GM18873 (cell line): ENCODE measurements at regions not wholly inside any gene's neighbourhood (a gene's known extent, or its start where the extent isn't known, plus 50 kb on each side); places are given as distances from the start of the nearest gene placed in this dataset.
"Not testable (repeated sequence)": the region's sequence is repeated elsewhere in the genome, so short reads cannot be mapped to it uniquely, and the experiment has no call there.

Source experiments
- ATAC-seq: cut with Tn5 transposase; IDR thresholded peaks from one replicate; pipeline ENCODE4 v1.9.1; 2021; ENCODE audit warnings: mild to moderate bottlenecking, moderate library complexity, moderate number of reproducible peaks; ENCODE audit not compliant: unreplicated experiment, low FRiP score

- ATAC-seq, result no peak
These were observed 868.1 kb upstream of the AUTS2 start for GRCh38 chr7:68730194-68730593.

DNA sequence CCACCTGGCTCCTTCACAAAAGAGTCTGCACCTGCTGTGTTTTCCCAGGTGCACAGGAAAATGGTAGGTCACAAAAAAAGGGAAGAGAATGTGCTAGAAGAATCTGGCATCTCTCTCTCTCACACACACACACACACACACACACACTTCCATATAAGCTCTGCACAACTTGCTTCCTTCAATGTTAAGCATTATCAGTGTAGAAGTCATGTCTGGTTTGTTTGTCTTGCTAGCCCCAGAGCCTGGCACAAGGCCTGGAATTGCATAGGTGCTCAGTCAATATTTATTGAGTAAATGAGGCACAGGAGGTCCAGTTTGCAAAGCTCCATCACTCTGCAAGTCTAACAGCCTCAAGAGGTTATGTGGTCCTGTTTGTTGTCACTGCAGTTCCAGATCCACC, 867.3 kb upstream of the AUTS2 start:
- ATAC-seq, result no peak

DNA sequence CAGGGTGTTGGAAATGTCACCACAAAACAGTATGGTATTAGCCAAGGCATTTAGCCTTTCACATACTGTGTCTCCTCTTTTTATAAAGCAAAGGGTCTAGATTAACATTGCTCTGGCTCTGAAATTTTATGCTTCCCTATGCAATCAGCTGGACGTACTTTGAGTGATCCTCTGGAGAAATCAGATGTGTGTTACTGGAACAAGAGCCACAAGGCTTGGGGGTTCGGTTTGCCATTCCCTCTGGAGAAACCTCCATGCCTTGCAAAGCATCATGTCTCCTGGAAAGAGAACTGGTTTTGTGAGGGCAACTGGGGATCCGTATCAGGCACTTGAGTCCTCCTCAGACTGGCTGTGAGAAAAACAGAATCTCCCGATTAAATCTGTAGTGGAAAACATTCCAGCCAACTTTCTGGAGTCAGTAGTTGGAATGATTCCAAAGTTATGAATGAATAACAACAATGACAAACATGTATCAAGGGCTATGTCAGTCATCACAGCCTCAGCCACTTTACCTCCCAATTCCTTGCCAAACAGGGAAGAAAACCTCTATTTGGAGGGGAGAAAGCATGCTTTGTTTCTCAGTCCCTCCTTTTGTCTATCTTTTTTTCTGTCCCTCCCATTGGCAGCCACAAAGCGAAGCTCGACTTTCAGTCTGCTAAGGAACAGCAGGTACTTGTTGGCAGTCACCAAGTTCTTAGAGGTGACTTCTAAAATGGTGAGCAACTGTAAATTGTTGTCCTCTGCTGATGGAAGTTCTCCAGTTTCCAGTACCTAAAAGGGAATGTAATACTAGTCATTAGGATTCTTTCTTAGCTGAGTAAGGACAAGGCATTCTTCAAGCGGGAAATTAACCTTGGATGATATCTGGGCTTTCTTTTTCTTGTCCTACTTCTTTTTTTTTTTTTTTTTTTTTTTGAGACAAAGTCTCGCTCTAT, 864.8 kb upstream of the AUTS2 start:
- no peak for ATAC-seq

GRCh38 chr7:68734431-68734830, 863.8 kb upstream of the AUTS2 start:
- ATAC-seq, result no peak

- ATAC-seq, result no peak
These were observed 859.0 kb upstream of the AUTS2 start for GRCh38 chr7:68739306-68739705.

DNA sequence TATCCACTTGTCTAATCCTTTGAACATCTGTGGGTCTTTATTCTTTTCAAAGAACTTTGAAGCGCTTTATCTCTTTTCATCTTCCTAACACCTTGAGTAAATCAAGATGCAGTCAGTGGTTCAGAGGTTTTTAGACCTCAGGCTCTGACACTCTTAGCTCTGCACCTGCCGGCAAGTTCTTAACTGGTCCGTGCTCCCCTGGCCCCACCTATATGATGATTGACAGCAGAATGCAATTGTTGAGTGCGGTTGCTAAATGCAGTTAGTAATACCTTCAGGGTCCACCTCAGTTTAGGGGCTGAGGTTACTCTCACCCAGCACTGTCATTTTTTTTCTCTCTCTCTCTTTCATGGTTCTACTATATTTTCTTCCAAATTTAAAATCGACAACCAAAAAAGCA, 854.2 kb upstream of the AUTS2 start:
- no peak for ATAC-seq

GRCh38 chr7:68748934-68749900, 849.1 kb upstream of the AUTS2 start:
- ATAC-seq, result no peak

DNA sequence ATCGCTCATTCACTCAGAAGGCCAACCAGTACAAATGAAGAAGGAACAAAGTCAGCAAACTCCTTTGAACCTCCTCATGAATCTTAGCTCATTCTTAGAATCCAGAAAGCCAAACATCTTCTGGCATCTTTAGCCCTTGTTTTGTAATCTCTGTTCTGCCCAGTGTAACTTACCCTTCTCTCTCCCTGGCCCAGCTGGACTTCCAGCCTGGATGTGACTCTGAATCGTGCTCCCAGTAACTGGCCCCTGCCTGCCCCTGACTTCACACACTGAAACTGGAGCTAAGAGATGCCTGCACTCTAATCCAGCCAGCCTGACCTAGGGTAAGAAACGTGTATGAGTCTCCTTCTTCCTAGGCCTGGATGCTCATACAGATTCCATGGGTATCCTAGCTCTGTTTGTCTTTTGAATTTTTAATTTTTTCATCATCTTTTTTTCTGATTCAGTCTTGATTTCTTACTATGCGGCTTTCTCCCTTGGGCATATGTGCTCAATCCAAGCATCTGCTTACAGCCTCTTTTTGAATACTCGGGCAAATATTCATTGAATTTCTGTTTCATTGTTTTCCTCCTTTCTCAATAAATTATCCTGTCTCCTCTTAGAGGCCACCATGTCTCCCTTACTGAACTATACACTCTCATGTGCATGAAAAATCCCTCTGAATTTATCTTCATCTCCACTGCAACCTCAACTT, 845.6 kb upstream of the AUTS2 start:
- no peak for ATAC-seq

- ATAC-seq, result no peak
These were observed 843.9 kb upstream of the AUTS2 start for GRCh38 chr7:68754414-68754813.

DNA sequence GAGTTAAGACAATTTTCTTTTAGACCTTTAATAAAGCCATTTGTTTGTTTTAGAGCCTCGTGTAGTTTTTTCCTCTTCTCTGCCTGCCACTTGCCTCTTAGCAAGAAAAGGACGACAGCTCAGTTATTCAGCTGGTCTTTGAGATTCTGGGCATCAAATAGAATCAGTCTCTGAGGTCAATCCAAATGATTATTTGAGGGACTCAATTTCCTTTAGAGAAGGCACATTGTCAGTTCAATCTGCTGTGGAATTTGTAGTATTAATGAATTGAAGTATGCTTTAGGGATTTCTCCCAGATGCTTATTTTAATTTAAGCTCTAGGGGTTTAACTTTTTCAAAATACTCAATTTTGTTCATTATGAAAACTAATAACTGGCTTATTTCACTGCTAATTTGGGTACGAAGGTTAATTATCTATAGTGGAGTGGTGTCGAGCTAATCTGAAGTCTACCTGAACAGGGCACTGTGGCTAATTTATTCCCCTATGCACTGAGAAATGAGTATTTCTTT, 841.2 kb upstream of the AUTS2 start:
- ATAC-seq, result no peak

GRCh38 chr7:68760556-68760955, 837.7 kb upstream of the AUTS2 start:
- ATAC-seq, result no peak

DNA sequence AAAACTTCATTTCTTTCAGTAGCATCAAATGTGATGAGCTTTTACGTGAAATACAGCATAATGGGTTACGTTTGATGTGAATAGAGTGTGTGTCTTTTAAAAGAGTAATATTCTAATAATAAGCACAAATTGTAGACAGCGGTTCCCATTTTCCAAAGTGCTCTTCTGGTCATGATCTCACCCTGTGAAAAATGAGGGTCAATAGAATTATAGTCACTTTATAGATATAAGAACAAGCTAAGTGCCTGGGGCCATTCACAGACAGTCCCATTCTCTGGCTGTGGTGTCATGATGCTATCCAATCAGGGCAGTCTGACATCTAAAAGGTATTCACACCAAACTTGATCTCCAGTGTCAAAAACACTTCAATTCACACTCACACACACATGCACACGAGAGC, 830.8 kb upstream of the AUTS2 start:
- ATAC-seq, result no peak

GRCh38 chr7:68770649-68771048, 827.6 kb upstream of the AUTS2 start:
- ATAC-seq, result no peak

DNA sequence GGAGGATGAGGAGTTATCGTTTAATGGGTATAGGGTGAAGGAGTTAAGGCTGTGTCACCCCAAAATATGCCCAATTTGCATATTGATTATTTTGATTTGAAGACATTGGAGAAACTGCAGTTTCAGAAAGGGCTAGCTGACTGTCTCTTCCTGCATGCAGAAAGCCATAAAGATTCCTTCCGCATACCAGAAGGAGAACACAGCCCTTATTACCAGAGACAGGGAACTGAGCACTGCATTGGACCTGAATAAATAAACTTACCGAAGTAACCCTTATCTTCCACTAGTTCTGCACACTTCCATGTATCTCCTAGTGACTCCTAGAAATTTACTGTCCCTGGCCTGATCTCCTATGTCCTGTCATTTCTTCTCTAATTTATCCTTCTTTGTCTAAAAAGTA, 821.9 kb upstream of the AUTS2 start:
- ATAC-seq, result no peak

DNA sequence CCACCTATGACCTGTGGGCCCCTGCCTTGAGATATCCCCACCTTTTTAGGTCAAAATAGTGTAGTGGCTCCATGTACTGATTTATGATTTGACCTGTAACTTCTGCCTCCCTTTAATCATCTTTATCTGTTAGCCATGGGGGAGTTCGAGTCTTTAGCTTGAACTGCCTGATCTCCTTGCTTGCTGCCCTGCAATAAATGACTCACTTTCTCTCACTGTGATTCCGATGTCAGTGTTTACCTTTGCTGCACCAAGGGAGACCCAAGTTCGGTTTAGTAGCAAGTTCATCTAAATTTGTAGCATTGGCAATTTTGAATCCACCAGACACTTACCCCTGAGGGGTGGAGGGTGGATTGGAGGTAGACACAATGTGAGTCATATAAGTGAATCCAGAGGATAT, 814.6 kb upstream of the AUTS2 start:
- no peak for ATAC-seq

DNA sequence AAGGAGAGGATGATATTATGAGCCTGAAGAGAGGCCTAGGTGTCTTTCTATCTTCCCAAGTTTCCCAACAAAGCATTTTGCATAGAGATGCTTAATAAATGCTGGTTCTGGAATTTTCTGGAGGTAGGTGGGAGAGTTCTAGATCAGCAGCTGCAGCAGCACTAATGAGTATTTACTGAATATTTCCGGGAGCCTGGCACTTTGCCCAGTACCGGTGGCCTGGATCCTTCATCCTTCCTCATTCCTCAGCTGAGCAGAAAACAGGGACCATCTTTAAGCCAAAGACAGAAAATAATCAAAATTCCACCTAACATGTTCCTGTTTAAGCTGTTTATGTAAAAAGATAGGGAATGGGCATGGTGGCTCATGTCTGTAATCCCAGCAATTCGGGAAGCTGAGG, 813.2 kb upstream of the AUTS2 start:
- no peak for ATAC-seq

DNA sequence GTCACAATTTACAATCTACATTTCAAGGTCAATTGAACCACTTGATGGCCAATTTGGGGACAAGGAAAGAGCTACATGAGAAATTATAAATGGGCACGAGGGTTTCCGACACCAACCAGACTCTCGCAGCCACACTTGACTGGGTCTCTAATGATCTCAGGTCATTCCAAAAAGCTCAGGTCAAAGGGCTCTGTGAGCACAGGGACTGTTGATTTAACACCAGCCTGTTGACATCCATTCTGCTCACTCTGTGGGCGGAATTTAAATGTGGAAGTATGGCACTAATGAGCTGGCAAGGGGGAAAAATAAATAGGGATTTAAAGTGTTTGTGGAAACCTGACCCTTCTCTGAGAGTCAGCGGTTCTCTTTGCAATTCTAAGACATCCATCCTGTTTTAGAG, 810.7 kb upstream of the AUTS2 start:
- ATAC-seq, result no peak

DNA sequence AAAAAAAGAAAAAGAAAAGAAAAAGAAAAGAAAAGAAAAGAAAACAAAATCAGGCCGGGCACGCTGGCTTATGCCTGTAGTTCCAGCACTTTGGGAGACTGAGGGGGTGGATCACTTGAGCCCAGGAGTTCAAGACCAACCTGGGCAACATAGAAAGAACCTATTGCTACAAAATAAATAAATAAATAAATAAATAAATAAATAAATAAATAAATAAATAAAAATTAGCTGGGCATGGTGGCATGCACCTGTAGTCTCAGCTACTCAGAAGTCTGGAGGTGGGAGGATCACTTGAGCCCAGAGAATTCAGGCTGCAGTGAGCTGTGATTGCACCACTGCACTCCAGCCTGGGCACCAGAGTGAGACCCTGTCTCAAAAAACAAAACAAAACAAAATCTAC, 809.7 kb upstream of the AUTS2 start:
- not testable (repeated sequence) for ATAC-seq

DNA sequence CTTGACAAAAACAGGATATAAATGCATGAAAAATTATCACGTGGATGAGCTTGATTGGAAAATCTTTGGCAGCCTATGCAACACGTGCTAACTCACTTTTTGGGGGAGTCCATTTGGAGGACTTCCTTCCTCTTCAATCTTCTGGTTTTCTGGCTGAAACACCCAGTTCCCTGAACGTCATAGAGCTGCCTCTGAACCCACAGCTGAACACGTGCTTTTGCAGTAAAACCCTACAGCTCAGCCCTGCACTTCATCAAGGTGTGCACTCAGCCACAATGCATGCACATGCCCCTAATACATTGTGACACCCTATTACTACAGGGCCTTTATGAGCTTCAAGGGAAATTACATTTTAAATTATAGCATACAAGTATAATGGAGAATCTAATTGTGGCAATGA, 808.7 kb upstream of the AUTS2 start:
- ATAC-seq, result no peak

DNA sequence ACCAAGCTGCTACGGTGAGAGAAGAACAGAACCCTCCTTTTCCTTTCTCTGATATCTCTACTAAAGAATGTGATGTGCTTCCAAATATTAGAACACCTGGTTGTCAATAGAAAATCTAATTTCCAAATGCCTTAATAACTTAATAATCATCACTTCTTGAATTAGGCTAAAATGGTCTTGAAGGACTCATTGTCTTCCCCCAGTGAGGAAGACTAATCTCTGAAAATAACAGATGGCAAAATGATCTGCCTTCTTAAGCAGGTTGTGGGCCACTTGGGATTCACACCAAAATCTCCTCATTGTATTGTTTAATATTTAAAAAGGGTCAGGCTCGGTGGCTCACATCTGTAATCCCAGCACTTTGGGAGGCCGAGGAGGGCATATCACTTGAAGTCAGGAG, 805.9 kb upstream of the AUTS2 start:
- ATAC-seq, result no peak

DNA sequence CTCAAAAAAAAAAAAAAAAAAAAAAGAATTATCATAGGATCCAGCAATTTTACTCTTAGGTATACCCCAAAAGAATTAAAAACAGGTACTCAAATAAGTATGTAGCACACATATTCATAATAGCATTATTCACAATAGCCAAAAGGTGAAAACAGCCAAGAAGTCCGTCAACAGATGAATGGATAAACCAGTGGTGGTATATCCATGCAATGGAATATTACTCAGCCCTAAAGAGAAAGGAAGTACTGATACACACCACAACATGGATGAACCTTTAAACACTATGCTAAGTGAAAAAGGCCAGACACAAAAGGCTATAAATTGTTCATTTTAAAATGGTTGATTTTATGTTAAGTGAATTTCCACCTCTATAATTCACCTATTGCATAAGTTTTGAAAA, 804.8 kb upstream of the AUTS2 start:
- ATAC-seq, result no peak
